OCI-LY1 (cell line): ENCODE measurements at regions not wholly inside any gene's neighbourhood (a gene's known extent, or its start where the extent isn't known, plus 50 kb on each side); places are given as distances from the start of the nearest gene placed in this dataset.

ENCODE experiments used
- H2AFZ ChIP-seq: fragments of 200-600 bp; sonication (generic), shearing (Covaris generic); 2 replicates; pipeline ENCODE4 v1.6.0; 2014; ENCODE audit warnings: antibody characterized with exemption, mild to moderate bottlenecking, low read length
- H3F3A ChIP-seq: fragments of 200-600 bp; sonication (generic), shearing (Covaris generic); 2 replicates; pipeline ENCODE4 v1.6.0; 2014; ENCODE audit warnings: mild to moderate bottlenecking, antibody characterized with exemption, low read length, moderate library complexity; ENCODE audit not compliant: insufficient read depth
- H3K27ac ChIP-seq: fragments of 200-600 bp; sonication (generic); 2 replicates; pipeline ENCODE4 v1.5.1; 2014; ENCODE audit warnings: low read length, mixed run types, mild to moderate bottlenecking, low read depth; ENCODE audit not compliant: poor library complexity, severe bottlenecking
- H3K27me3 ChIP-seq: fragments of 200-600 bp; sonication (generic); 2 replicates; pipeline ENCODE4 v1.6.0; 2014; ENCODE audit warnings: antibody characterized with exemption, mild to moderate bottlenecking, low read length, moderate library complexity; ENCODE audit not compliant: insufficient read depth
- H3K36me3 ChIP-seq: fragments of 200-600 bp; sonication (generic); 2 replicates; pipeline ENCODE4 v1.6.1; 2014; ENCODE audit warnings: mild to moderate bottlenecking, antibody characterized with exemption, low read length, moderate library complexity, mixed read lengths; ENCODE audit not compliant: insufficient read depth
- H3K4me1 ChIP-seq: fragments of 200-600 bp; sonication (generic); 2 replicates; pipeline ENCODE4 v1.5.1; 2014; ENCODE audit warnings: mild to moderate bottlenecking, low read length, moderate library complexity; ENCODE audit not compliant: insufficient read depth, severe bottlenecking
- H3K4me2 ChIP-seq: fragments of 200-600 bp; sonication (generic), shearing (Covaris generic); 2 replicates; pipeline ENCODE4 v1.6.1; 2014; ENCODE audit warnings: low read length
- H3K4me3 ChIP-seq: fragments of 200-600 bp; sonication (generic); 2 replicates; pipeline ENCODE4 v1.5.1; 2014; ENCODE audit warnings: low read length, low read depth, mild to moderate bottlenecking, mixed read lengths; ENCODE audit not compliant: poor library complexity, severe bottlenecking
- H3K79me2 ChIP-seq: fragments of 200-600 bp; shearing (Covaris generic); 2 replicates; pipeline ENCODE4 v1.6.1; 2016; ENCODE audit warnings: mixed run types, low read length, mixed read lengths; ENCODE audit not compliant: insufficient read depth
- H3K9ac ChIP-seq: fragments of 200-600 bp; sonication (generic), shearing (Covaris generic); 2 replicates; pipeline ENCODE4 v1.6.1; 2014; ENCODE audit warnings: mild to moderate bottlenecking, low read length, mixed read lengths
- H3K9me2 ChIP-seq: fragments of 200-600 bp; sonication (generic), shearing (Covaris generic); 2 replicates; pipeline ENCODE4 v1.6.1; 2014; ENCODE audit warnings: low read depth, mild to moderate bottlenecking, low read length, mixed read lengths
- H3K9me3 ChIP-seq: fragments of 200-600 bp; shearing (Covaris generic); 2 replicates; pipeline ENCODE4 v1.6.1; 2014; ENCODE audit warnings: low read length, mixed read lengths
- H4K20me1 ChIP-seq: fragments of 200-600 bp; sonication (generic), shearing (Covaris generic); 2 replicates; pipeline ENCODE4 v1.6.0; 2016; ENCODE audit warnings: mild to moderate bottlenecking, low read length; ENCODE audit not compliant: insufficient read depth
- CTCF ChIP-seq: fragments of 200-600 bp; sonication (generic), shearing (Covaris generic); IDR thresholded peaks from 2 replicates; pipeline ENCODE4 v1.5.1; 2017; ENCODE audit warnings: mild to moderate bottlenecking, antibody characterized with exemption, low read length, moderate library complexity, mixed read lengths
- EZH2 ChIP-seq: fragments of 200-600 bp; sonication (generic), shearing (Covaris generic); IDR thresholded peaks from 2 replicates; pipeline ENCODE4 v1.8.0; 2017; ENCODE audit warnings: borderline replicate concordance, mixed run types, mild to moderate bottlenecking, antibody characterized with exemption, low read length, moderate library complexity, mixed read lengths

DNA sequence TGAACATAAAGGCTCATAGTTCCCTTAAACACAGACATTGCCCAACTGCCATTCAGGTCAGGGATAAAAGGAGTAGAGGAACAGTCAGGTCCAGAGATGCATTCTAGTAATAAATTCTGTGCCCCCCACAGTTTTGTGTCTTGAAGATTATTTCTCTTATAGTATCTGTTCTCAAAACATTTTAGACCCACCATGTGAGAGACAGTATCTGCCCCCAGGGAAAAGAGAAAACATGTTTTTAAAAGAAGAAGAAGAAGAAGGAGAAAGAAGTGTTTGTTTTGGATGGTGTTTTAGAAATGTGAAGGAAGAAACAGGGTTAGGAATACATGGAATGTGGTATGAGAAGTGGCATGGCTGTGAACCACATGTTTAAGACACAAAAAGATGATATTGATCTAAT, 629.6 kb upstream of the EPHA7 start:
- no peak for TF ChIP-seq EZH2
- TF ChIP-seq CTCF, result no peak
- no peak overlapping the region for H3K4me2 ChIP-seq
- no peaks in the 10 kb centered on the region for H3K4me1 ChIP-seq

DNA sequence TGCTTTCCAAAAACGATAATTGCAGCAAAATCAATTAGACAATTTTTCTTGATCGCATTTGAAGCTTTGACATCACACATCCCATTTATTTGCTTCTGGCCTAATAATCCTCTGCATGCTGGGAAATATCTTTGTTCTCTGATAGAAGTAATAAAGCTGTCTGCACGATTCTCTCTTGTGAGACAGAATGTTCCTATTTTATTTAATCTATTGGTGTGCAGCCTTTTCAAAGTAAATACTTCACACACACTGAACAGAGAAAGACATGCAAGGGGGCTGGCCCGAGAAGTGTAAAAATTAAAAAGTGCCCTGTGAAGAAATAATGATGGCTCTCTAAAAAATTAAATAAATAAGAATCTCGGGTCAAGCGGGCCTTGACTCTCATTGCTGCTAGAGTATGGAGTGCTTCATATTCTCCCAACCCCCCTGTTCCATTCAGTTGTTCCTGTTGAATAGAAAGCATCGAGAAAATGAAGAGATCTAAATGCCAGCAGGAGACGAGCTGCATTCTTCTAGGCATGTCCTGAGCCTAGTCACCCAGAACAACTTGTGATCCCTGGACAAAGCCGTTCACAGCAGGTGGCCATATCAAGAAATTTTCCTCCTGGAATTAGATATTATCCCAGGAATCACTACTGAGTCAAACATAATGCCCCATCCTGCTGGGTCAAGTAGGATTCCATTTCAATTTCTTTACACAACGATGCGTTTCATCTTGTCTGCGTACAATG, 625.9 kb upstream of the EPHA7 start:
- Histone ChIP-seq H2AFZ (no peak overlapping the region), H3K4me2 (no peak overlapping the region), H3K36me3 (no peaks in the 10 kb centered on the region), H3K9ac (no peak overlapping the region), H3K9me2 (no peaks in the 10 kb centered on the region), H3K9me3 (no peaks in the 10 kb centered on the region), H3K4me3 (no peak overlapping the region), H3K27me3 (no peaks in the 10 kb centered on the region), H3K4me1 (no peaks in the 10 kb centered on the region), H4K20me1 (no peaks in the 10 kb centered on the region), H3K79me2 (no peaks in the 10 kb centered on the region), H3F3A (no peaks in the 10 kb centered on the region), H3K27ac (no peak overlapping the region)
- TF ChIP-seq EZH2 (no peak), CTCF (no peak)

More for the DNA sequence above, 629.6 kb upstream of the EPHA7 start:
- Histone ChIP-seq H3K27me3 (no peaks in the 10 kb centered on the region), H3K36me3 (no peaks in the 10 kb centered on the region), H3K9ac (no peak overlapping the region), H3K4me3 (no peak overlapping the region), H3K9me3 (no peaks in the 10 kb centered on the region), H3K9me2 (no peaks in the 10 kb centered on the region), H3K79me2 (no peaks in the 10 kb centered on the region), H2AFZ (no peak overlapping the region), H3F3A (no peaks in the 10 kb centered on the region), H4K20me1 (no peaks in the 10 kb centered on the region), H3K27ac (no peak overlapping the region)

GRCh38 chr6:94041945-94042709, 622.8 kb upstream of the EPHA7 start:
- no peaks in the 10 kb centered on the region for H3F3A ChIP-seq
- H2AFZ ChIP-seq, result no peak overlapping the region
- H3K4me2 ChIP-seq, result no peak overlapping the region
- no peaks in the 10 kb centered on the region for H3K27me3 ChIP-seq
- H3K36me3 ChIP-seq, result no peaks in the 10 kb centered on the region
- H3K4me3 ChIP-seq, result no peak overlapping the region
- TF ChIP-seq CTCF (no peak), EZH2 (no peak)
- H3K27ac ChIP-seq, result no peak overlapping the region
- no peaks in the 10 kb centered on the region for H3K9me3 ChIP-seq
- no peaks in the 10 kb centered on the region for H3K79me2 ChIP-seq
- H3K4me1 ChIP-seq, result no peaks in the 10 kb centered on the region
- no peak overlapping the region for H3K9ac ChIP-seq
- no peaks in the 10 kb centered on the region for H4K20me1 ChIP-seq
- no peaks in the 10 kb centered on the region for H3K9me2 ChIP-seq
